Activated CD4-positive, alpha-beta T cell treated with anti-CD3 and anti-CD28 coated beads, Interleukin-2, amount 10 ng/mL, durations not matched to agents 24 days and 14 days (primary cell): ENCODE measurements at regions not wholly inside any gene's neighbourhood (a gene's known extent, or its start where the extent isn't known, plus 50 kb on each side); places are given as distances from the start of the nearest gene placed in this dataset.
"Not testable (repeated sequence)": the region's sequence is repeated elsewhere in the genome, so short reads cannot be mapped to it uniquely, and the experiment has no call there.

Experiments used
- DNase-seq: peaks from one replicate; pipeline ENCODE4 v3.0.0; 2022
- H3K27ac Mint-ChIP-seq: one replicate; pipeline ENCODE4 v1.8.0; 2022; ENCODE audit warnings: mild to moderate bottlenecking, mixed read lengths
- H3K27me3 Mint-ChIP-seq: one replicate; pipeline ENCODE4 v1.8.0; 2022; ENCODE audit warnings: mixed read lengths
- H3K36me3 Mint-ChIP-seq: one replicate; pipeline ENCODE4 v1.8.0; 2022; ENCODE audit warnings: low read depth, mild to moderate bottlenecking, mixed read lengths
- H3K4me1 Mint-ChIP-seq: one replicate; pipeline ENCODE4 v1.8.0; 2021; ENCODE audit warnings: mixed read lengths
- H3K4me3 Mint-ChIP-seq: one replicate; pipeline ENCODE4 v1.8.0; 2022; ENCODE audit warnings: mild to moderate bottlenecking, moderate library complexity, mixed read lengths
- H3K9me3 Mint-ChIP-seq: one replicate; pipeline ENCODE4 v1.8.0; 2021; ENCODE audit warnings: mixed read lengths
- intact Hi-C: fragments of 100-400 bp; cut with micrococcal nuclease; formaldehyde crosslinking; loops from one replicate; pipeline ENCODE4 v1.15.1; 2023

DNA sequence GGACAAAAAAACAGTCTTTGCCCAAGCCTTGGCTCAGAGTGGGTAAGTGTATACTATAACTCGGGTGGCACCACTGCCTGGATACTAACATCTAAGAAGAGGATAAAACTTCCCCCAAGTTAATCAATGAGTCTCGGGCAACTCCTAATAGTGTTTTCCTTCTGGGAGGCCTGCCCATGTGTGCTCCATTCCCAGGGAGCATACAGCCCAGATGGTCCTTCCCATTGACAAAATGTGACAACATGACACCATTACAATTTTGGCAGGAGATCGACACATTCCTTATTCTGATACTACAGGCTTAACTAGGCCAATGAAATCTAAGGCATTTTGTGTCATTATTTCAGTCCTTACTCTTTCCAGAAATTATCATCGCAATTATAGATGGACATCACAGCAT is 52.7 kb upstream of the CRIM1 start:
- no peaks in the 10 kb centered on the region for H3K27me3 Mint-ChIP-seq
- no peaks in the 10 kb centered on the region for H3K4me1 Mint-ChIP-seq
- H3K9me3 Mint-ChIP-seq, result peaks cover 11% of the 10 kb centered on the region
- no peak for DNase-seq
- H3K4me3 Mint-ChIP-seq, result no peak overlapping the region
- H3K36me3 Mint-ChIP-seq, result no peaks in the 10 kb centered on the region
- H3K27ac Mint-ChIP-seq, result no peak overlapping the region
- intact Hi-C loops, result no loop called here

DNA sequence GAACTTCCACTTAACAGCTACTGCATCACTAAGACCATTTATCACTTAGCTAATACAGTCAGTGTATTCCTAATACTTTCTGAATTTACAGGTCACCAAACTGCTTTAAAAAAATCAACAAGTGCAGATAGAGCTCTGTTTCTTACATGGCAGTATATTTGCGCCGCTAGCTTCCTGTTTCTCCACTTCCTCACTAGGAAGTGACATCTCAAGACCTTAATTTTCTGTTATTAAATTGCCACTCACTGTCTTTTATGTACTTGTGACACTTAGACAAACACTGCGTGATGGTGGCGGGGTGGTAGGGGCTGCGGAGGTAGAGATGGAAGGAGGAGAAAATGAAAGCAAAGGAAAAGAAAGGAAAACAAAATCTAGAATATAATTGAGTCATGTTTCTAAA is 53.7 kb upstream of the CRIM1 start:
- no peaks in the 10 kb centered on the region for H3K36me3 Mint-ChIP-seq
- H3K9me3 Mint-ChIP-seq, result peaks cover 11% of the 10 kb centered on the region
- intact Hi-C loops, result no loop called here
- no peak for DNase-seq
- H3K4me1 Mint-ChIP-seq, result no peaks in the 10 kb centered on the region
- no peak overlapping the region for H3K27ac Mint-ChIP-seq
- no peak overlapping the region for H3K4me3 Mint-ChIP-seq
- no peaks in the 10 kb centered on the region for H3K27me3 Mint-ChIP-seq

DNA sequence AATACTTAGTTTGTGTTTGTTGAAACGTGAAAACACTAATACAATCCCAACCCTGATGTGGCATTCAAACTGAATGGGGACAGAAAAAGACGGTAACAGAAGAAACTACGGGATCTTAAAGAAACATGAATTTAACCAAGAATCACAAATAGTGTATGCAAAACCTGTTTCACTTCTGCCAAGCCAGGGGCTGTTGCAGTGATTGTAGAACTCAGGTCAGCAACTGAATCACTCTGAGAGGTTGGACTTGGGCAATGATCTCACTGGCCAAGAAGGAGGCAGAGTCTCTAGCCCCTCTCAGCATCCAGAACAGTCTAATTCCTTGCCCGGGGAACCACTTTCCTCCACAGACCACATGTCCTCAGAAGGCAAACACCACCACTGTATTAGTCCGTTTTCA is 54.9 kb upstream of the CRIM1 start:
- Mint-ChIP-seq H3K9me3 (peaks cover 11% of the 10 kb centered on the region), H3K4me3 (no peak overlapping the region), H3K27me3 (peaks cover 2% of the 10 kb centered on the region), H3K27ac (no peak overlapping the region), H3K36me3 (no peaks in the 10 kb centered on the region), H3K4me1 (peaks cover 2% of the 10 kb centered on the region)
- intact Hi-C loops, result no loop called here
- no peak for DNase-seq

DNA sequence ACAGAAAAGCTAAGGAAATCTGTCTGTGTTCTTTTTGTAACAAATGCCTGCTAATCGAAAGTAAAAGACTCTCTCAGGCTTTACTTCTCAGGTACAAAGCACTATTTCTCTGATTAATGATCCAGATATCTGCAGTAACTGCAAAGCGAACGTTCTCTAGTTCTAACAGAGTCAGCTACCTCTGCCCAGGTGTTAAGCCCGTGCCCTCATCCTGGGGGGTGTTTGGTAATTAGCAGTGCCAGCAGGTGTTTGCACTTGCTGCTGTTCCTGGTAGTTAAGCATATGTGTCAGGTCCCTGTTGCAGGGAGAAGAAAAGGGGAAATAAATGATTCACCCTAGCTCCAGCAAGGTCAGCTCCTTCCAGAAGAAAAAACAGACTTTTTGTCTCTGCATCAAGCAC is 58.8 kb upstream of the CRIM1 start:
- peaks cover 4% of the 10 kb centered on the region for H3K27me3 Mint-ChIP-seq
- intact Hi-C loops, result no loop called here
- peaks cover 4% of the 10 kb centered on the region for H3K4me1 Mint-ChIP-seq
- no peaks in the 10 kb centered on the region for H3K36me3 Mint-ChIP-seq
- DNase-seq, result no peak
- H3K9me3 Mint-ChIP-seq, result peaks cover 3% of the 10 kb centered on the region
- H3K27ac Mint-ChIP-seq, result no peak overlapping the region
- H3K4me3 Mint-ChIP-seq, result no peak overlapping the region

DNA sequence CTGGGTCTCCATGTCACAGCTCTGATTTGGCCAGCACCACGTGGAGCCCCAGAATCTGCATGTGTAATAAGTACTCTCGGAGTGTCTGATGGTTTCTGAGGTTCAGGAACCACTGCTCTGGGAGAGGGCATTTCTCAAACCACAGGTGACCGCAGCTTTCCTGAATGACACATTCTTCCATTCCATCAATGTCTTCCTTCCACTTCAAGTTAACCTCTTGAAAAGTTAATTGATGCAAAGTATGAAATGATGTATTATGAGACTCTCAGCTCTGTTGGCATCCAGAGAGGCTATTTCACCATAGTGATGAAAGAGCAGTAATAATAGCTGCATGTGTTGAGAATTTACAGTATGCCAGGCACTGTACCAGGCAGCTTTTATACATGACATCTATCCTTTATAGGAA is 61.3 kb upstream of the CRIM1 start:
- Mint-ChIP-seq H3K27ac (no peak overlapping the region), H3K4me3 (no peak overlapping the region), H3K27me3 (peaks cover 4% of the 10 kb centered on the region), H3K9me3 (no peaks in the 10 kb centered on the region), H3K36me3 (no peaks in the 10 kb centered on the region), H3K4me1 (peaks cover 4% of the 10 kb centered on the region)
- intact Hi-C loops, result no loop called here
- no peak for DNase-seq

DNA sequence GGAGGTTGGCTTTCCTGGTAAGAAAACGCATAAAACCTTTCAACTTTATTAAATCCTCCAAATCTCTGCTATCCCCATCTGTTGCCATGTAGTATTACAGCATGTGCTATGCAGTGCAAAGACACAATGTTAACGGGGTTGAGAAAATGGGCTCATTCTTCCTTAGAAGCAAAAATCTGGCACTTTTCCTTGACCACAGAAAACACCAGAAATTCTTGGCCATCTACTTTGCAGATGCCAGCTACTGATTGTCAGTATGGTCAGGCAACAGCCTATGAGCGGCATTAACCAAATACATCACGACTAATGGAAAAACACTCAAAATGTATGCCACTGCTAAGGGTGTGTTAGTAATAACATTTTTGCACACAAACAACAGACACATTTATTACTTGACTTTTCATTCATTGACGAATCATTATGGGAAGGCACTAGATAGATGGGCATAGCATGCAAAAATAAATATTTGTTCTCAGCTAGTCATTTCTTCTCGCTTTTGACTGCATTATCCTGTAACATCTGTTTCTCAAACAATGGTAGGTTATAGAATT is 65.2 kb upstream of the CRIM1 start:
- Mint-ChIP-seq H3K4me1 (peaks cover 12% of the 10 kb centered on the region), H3K27ac (no peak overlapping the region), H3K9me3 (peaks cover 18% of the 10 kb centered on the region), H3K36me3 (no peaks in the 10 kb centered on the region), H3K27me3 (peaks cover 2% of the 10 kb centered on the region), H3K4me3 (no peak overlapping the region)
- intact Hi-C loops, result no loop called here
- no peak for DNase-seq

DNA sequence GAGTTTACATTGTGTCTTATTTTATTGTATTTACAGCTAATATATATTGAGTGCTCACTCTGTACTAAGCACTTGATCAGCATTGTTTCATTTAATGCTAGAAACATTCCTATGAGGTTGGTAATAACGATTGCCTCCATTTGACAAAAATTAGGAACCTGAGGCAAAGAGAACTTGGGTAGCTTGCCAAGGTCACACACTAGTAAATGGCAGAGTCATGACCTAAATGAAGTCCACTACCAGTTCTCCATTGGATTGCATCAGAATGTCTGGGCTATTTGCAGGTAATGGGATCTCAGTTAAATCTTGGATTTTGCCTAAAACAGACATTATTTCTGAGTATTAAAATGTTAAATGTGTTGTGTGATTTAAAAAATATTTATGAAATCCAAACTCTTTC is 65.8 kb upstream of the CRIM1 start:
- Mint-ChIP-seq H3K27ac (no peak overlapping the region), H3K27me3 (peaks cover 2% of the 10 kb centered on the region), H3K4me3 (no peak overlapping the region), H3K4me1 (peaks cover 12% of the 10 kb centered on the region), H3K9me3 (peaks cover 19% of the 10 kb centered on the region), H3K36me3 (no peaks in the 10 kb centered on the region)
- no peak for DNase-seq
- intact Hi-C loops, result no loop called here

DNA sequence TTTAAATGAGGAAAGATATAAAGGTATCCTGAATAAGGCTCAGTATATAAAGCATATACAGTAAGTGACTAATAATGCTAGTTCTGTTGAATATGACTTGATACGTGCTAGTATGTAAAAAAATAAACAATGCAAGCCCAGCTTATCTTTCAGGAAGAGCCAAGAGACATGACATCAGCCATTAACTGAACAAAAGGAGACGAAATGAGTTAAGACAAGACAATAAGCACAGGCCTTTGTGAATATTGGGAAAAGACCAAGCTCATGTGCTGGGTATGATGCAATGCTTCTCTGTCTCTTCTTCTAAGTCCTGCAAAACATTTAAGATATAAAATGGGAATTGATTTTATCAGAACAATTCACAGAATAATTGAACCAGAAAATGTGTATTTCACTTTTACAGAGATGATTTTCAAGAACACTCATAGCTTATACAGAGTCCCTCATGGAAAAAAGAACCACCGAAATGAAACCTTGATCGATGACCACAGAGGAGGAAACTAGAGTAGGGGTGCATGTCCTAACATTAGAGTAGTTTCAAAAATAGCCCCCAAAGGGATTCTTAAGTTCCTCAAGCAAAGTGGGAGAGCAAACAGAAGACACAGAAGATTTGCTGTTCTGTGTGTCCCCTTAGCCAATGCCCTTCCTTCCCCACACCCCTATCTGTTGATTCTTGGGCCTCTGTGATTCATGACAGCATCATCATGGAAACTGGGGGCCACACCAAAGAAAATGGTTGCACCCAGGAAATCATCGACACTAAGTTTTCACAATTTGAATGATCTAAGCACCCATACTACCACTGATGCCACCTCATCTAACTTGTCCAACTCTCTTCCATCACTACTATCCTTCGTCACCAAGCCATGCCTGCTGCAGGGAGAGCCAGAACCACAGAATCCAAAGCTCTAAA is 68.0 kb upstream of the CRIM1 start:
- Mint-ChIP-seq H3K27me3 (peaks cover 3% of the 10 kb centered on the region), H3K27ac (peak overlapping the region; percentile 59), H3K4me3 (no peak overlapping the region), H3K36me3 (no peaks in the 10 kb centered on the region), H3K9me3 (peaks cover 27% of the 10 kb centered on the region), H3K4me1 (peaks cover 9% of the 10 kb centered on the region)
- intact Hi-C loops, result loop anchor here (1.0 kb wide), 1 partner anchor 41 kb away; no protein-coding TSS in a partner anchor
- DNase-seq, result no peak

DNA sequence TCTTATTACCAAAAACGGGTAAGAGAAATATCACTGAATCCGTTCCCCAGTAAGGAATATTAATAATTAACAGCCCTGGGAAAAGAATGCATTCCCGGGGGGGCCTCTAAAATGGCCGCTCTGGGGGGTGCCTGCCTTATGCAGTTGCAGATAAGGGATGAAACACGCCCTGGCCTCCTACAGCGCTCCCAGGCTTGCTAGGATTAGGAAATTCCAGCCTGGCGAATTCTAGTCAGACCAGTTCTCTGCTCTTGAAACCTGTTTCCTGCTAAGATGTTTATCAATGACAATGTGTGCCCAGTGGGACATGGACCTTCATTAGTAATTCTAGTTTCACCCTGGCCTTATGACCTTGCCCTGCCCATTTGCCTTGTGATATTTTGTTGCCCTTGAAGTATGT is 76.1 kb upstream of the CRIM1 start:
- H3K4me1 Mint-ChIP-seq, H3K27ac Mint-ChIP-seq, H3K36me3 Mint-ChIP-seq, H3K4me3 Mint-ChIP-seq, DNase-seq, intact Hi-C loops, H3K27me3 Mint-ChIP-seq: not testable (repeated sequence)
- peaks cover 25% of the 10 kb centered on the region for H3K9me3 Mint-ChIP-seq

DNA sequence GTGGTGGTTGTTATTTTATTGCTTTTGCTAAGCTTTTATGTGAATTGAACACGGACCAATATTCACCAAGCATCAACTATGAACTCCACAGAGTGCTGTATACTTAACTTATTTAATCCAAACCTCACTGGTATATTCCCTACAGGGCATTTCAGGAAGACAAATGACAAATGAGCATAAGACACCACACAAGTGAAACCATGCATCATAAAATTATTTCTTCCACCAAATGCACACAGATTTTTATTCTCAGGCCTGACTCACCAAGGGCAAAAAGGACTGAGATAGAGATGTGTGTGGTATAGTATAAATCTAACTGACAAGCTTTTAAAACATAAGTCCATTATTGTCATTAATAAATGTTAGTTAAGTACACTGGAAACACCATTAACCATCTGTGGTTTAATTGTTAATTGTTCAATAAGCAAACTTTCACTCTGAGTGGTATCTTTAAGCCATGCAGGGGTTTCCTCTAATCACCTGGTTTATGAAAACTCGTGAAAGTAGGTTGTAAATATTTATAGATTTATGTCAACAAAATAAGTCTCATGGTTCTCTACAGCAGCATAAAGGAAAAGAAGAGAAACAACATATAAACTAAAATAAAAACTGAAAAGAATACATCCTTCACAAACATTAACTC is 77.6 kb upstream of the CRIM1 start:
- Mint-ChIP-seq H3K27me3 (no peaks in the 10 kb centered on the region), H3K9me3 (peaks cover 19% of the 10 kb centered on the region), H3K36me3 (no peaks in the 10 kb centered on the region), H3K4me1 (peaks cover 7% of the 10 kb centered on the region), H3K27ac (no peak overlapping the region), H3K4me3 (no peak overlapping the region)
- intact Hi-C loops, result loop anchor here (1.0 to 2.0 kb wide), 3 partner anchors 31 to 131 kb away; no protein-coding TSS in a partner anchor
- no peak for DNase-seq

DNA sequence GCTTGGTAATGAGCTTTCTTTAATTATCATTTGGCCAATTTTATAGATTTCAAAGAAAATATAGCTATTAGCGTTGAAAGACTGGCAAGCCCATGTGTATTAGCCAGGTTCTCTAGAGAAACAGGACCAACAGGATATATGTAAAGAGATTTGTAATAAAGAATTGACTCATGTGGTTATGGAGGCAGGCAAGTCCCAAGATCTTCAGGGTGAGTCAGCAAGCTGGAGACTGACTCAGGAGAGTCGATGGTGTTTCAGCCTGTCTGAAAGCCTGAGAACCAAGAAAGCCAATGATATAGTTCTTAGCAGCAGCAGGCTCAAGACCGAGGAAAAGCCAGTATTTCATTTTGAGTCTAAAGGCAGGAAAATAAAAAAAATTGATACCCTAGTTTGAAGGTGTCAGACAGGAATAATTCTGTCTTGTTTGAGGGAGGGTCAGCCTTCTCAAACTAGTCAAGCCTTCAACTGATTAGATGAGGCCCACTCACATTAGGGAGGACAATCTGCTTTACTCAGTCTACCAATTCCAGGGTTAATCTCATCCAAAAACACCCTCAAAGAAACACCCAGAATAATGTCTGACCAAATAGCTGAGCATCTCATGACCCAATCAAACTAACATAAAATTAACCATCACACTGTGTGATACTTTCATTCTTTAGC is 78.3 kb upstream of the CRIM1 start:
- Mint-ChIP-seq H3K27me3 (no peaks in the 10 kb centered on the region), H3K4me3 (no peak overlapping the region), H3K36me3 (no peaks in the 10 kb centered on the region), H3K27ac (no peak overlapping the region), H3K9me3 (peaks cover 19% of the 10 kb centered on the region), H3K4me1 (peaks cover 7% of the 10 kb centered on the region)
- intact Hi-C loops, result loop anchor here (1.0 to 2.0 kb wide), 3 partner anchors 30 to 130 kb away; no protein-coding TSS in a partner anchor
- DNase-seq, result no peak

DNA sequence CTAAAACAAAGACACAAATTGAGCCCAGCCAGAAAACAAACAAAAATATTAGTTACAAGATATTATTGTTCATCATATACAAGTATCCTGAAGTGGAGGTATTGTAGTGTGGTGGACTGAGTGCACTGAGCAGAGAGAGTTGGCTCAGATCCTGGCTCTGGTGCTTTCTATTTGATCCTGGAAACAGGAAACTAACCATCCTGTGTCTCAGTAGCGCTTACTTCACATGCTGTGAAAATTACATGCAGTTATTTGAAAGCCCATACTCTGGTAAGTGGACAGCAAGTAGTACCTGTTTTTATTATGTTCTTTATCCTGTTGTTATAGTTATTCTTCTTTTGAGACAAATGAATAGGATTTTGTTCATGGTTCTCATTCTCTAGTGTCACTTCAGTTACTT is 84.3 kb upstream of the CRIM1 start:
- Mint-ChIP-seq H3K4me1 (peaks cover 2% of the 10 kb centered on the region), H3K27me3 (no peaks in the 10 kb centered on the region), H3K4me3 (no peak overlapping the region), H3K9me3 (peaks cover 17% of the 10 kb centered on the region), H3K36me3 (peaks cover 3% of the 10 kb centered on the region), H3K27ac (no peak overlapping the region)
- intact Hi-C loops, result no loop called here
- DNase-seq, result no peak

DNA sequence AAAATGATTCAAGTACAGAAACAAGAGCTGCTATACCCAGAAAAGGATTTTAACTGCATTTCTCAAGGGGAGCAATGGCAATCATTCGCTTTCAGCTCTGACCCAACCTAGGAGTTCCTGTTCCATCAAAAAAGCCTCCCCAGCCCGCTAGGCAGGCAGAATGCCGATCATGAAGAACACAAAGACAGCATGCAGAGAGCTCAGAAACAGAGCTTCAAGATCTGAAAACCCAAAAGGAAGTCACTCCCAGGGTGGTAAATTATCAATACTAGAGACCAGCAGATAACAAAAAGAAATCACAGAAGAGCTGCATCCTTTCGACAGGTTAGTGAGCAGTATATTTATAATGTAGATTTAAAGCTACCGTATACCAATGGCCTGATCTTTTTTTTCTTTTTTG is 84.8 kb upstream of the CRIM1 start:
- H3K9me3 Mint-ChIP-seq, result peaks cover 13% of the 10 kb centered on the region
- H3K4me3 Mint-ChIP-seq, result no peak overlapping the region
- H3K4me1 Mint-ChIP-seq, result peaks cover 2% of the 10 kb centered on the region
- H3K36me3 Mint-ChIP-seq, result peaks cover 3% of the 10 kb centered on the region
- H3K27me3 Mint-ChIP-seq, result no peaks in the 10 kb centered on the region
- no peak overlapping the region for H3K27ac Mint-ChIP-seq
- intact Hi-C loops, result no loop called here
- no peak for DNase-seq

DNA sequence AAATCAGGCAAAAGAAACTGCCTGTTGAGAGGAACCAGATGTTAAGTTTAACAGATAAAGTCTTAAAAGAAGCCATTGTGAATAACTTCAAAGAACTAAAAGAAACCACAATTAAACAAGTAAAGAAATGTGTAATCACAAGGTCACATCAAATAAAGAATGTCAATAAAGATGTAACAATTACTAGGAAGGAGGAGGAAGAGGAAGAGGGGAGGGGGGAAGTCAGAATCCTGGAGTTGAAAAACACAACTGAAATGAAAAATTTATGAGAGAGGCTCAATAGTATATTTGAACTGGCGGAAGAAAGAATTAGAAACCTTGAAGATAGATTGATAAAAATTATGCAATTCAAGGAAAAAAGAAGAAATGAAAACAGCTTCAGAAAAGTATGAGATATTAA is 88.4 kb upstream of the CRIM1 start:
- Mint-ChIP-seq H3K4me1 (peaks cover 2% of the 10 kb centered on the region), H3K4me3 (no peak overlapping the region), H3K27ac (peak overlapping the region; percentile 21), H3K36me3 (peaks cover 3% of the 10 kb centered on the region), H3K9me3 (peaks cover 27% of the 10 kb centered on the region), H3K27me3 (no peaks in the 10 kb centered on the region)
- intact Hi-C loops, result no loop called here
- no peak for DNase-seq
